Pancreas (tissue), 10 donors: ENCODE measurements at regions not wholly inside any gene's neighbourhood (a gene's known extent, or its start where the extent isn't known, plus 50 kb on each side); places are given as distances from the start of the nearest gene placed in this dataset.
"Not testable (repeated sequence)": the region's sequence is repeated elsewhere in the genome, so short reads cannot be mapped to it uniquely, and the experiment has no call there.

Source experiments
- ATAC-seq, 4 donors: fragments of 200-7000 bp; cut with Tn5 transposase; one replicate each; pipeline versions ENCODE4 v1.8.0 to v1.9.1; 2020; ENCODE audit warnings: mild to moderate bottlenecking in 4 of 4, moderate library complexity in 4 of 4
- DNase-seq, 6 donors: peaks; one replicate each; pipeline ENCODE4 v3.0.0-alpha.2; 2020
- FAIRE-seq: peaks from 2 replicates; lab custom pipeline; 2012; peaks lifted over from hg19 to GRCh38; lab: Jason Lieb, UNC
- H3K27ac ChIP-seq, 4 donors: fragments of 200-600 bp; sonication (generic); 1 replicate in 3 of 4; 2 replicates in 1 of 4; pipeline versions ENCODE4 v1.5.0 to v1.8.0; 2020
- H3K27me3 ChIP-seq, 4 donors: fragments of 200-600 bp; one replicate each; pipeline ENCODE4 v1.8.0; 2021
- H3K36me3 ChIP-seq, 3 donors: fragments of 200-600 bp; sonication (generic) in 1 of 3; one replicate each; pipeline versions ENCODE4 v1.5.0 to v1.8.0; 2020 to 2021
- H3K4me1 ChIP-seq, 3 donors: fragments of 200-600 bp; one replicate each; pipeline ENCODE4 v1.8.0; 2021
- H3K4me3 ChIP-seq, 4 donors: fragments of 200-600 bp; sonication (generic) in 2 of 4; one replicate each; pipeline versions ENCODE4 v1.5.0 to v1.8.0; 2020 to 2021
- H3K9me3 ChIP-seq, 4 donors: fragments of 200-600 bp; one replicate each; pipeline ENCODE4 v1.8.0; 2021
- WGBS, 2 donors: extraction: QIAGEN DNeasy Blood & Tissue Kit; methylation state at CpG; one replicate each; pipeline ENCODE4 v1.1.7; 2013; 5-methylcytosine and 5-hydroxymethylcytosine counted together
- intact Hi-C, 3 donors: fragments of 100-400 bp; cut with DNase I; formaldehyde crosslinking; loops; one replicate each; pipeline versions ENCODE4 v1.11.1 to v1.14.2; 2022
- donor health status: healthy with polysubstance abuse.
- donor health status: DM: no; HTN: no; CAD: no; lungs with moderate emphysema.
- donor health status: DM: no; HTN: no; CAD: no.
- donor health status: control.
- donor health status: control.
- donor health status: Bipolar disorder and iron deficiency.
- donor health status: DM: yes; HTN: yes; CAD: no.
- donor health status: DM: no; HTN: no; CAD: no.
- donor health status: DM: no; HTN: no; CAD: no.
- donor health status: DM: yes; HTN: yes; CAD: no.

GRCh38 chr9:61330342-61331092 is 140.7 kb downstream of the SPATA31A7 start:
- WGBS, 2 donors = 0 to 1% methylated on average over 5 to 45 of the region's 75 CpGs
- ATAC-seq, H3K27me3 ChIP-seq, H3K27ac ChIP-seq, intact Hi-C loops, H3K9me3 ChIP-seq, H3K36me3 ChIP-seq, FAIRE-seq, H3K4me1 ChIP-seq: not testable (repeated sequence)
- peak in 4 of 6 donors; percentile 1 to 63 (median 14) for DNase-seq
- peak overlapping the region in 1 of 4 donors; percentile 36 for H3K4me3 ChIP-seq

- H3K9me3 ChIP-seq, H3K4me1 ChIP-seq: not testable (repeated sequence)
These were observed 167.1 kb downstream of the SPATA31A7 start for GRCh38 chr9:61356936-61357335.

GRCh38 chr9:61374390-61374789 is 184.6 kb downstream of the SPATA31A7 start:
- H3K4me1 ChIP-seq, H3K27me3 ChIP-seq, H3K9me3 ChIP-seq, H3K4me3 ChIP-seq, DNase-seq, FAIRE-seq, H3K36me3 ChIP-seq, intact Hi-C loops, H3K27ac ChIP-seq, ATAC-seq: not testable (repeated sequence)
- WGBS, 2 donors = no CpG with 5 or more reads among the region's 1 CpG

More at GRCh38 chr9:61356936-61357335, 167.1 kb downstream of the SPATA31A7 start:
- DNase-seq, H3K27me3 ChIP-seq, H3K4me3 ChIP-seq, FAIRE-seq, H3K36me3 ChIP-seq, intact Hi-C loops, ATAC-seq, H3K27ac ChIP-seq: not testable (repeated sequence)
- 70% methylated on average over 1 of the region's 6 CpGs; no CpG with 5 or more reads in 1 of the 2 donors for WGBS, 2 donors

DNA sequence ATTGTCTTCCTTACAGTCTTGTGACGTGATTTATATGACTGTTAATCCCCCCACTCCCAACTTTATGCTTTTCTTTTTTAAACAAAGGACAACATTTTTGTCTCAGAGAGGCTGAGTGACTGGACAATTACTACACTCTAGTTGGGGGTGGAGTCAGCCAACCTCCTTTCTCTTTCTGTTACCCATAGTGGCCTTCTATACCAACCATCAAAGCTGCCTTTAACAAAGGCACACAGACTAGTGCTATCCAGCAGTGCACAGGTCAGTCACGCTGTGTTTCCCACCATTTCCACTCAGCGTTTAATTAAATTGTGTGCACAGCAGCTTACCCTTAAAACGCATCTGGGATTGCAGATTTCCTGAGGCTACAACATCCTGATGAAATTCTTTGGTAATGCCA is 186.3 kb downstream of the SPATA31A7 start:
- ATAC-seq, H3K9me3 ChIP-seq, H3K27ac ChIP-seq, intact Hi-C loops, H3K36me3 ChIP-seq, H3K4me1 ChIP-seq, H3K27me3 ChIP-seq, DNase-seq, FAIRE-seq, H3K4me3 ChIP-seq: not testable (repeated sequence)
- no CpG with 5 or more reads among the region's 4 CpGs for WGBS, 2 donors

- ATAC-seq, DNase-seq, H3K4me3 ChIP-seq, intact Hi-C loops, H3K27me3 ChIP-seq, H3K27ac ChIP-seq, H3K4me1 ChIP-seq, H3K36me3 ChIP-seq, H3K9me3 ChIP-seq, FAIRE-seq: not testable (repeated sequence)
- WGBS, 2 donors = 13 to 20% methylated on average over 1 of the region's 11 CpGs
These were observed 196.4 kb downstream of the SPATA31A7 start for GRCh38 chr9:61386035-61386815.

DNA sequence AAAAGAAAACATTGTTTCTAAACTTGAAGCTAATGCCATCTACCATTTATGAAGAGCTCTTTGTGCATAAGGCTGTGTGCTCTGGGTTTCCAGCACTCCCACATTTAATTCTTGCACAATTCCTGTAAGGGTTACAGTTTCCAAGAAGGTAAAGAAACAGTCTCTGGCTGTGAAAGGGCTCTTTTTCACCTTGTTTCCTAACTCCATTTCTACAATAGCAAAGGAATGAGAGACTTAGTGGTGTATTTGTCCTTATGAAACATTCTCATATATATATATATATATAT is 196.9 kb downstream of the SPATA31A7 start:
- ATAC-seq, intact Hi-C loops, H3K27me3 ChIP-seq, H3K36me3 ChIP-seq, H3K4me3 ChIP-seq, FAIRE-seq, H3K27ac ChIP-seq, H3K9me3 ChIP-seq, DNase-seq, H3K4me1 ChIP-seq: not testable (repeated sequence)

DNA sequence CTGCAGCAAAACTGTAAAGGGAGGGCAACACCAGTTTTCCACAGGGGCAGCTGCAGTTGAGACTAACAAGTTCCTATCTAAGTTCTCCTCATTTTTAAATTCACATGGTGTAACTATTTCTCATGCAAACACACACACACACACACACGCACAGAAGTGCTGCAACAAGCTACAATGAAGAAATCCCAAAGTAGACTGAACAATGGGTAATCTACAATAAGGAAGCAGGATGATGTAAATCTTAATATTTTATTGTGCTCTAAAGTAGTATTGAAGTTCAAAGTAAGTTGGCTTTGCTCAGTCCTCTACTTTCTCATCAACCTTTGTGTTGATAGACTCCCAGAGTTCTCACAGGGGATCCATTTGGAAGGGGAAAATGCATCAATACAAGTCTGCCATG is 212.9 kb downstream of the SPATA31A7 start:
- H3K9me3 ChIP-seq, H3K27ac ChIP-seq, H3K4me3 ChIP-seq, ATAC-seq, DNase-seq, intact Hi-C loops, H3K36me3 ChIP-seq, H3K27me3 ChIP-seq, H3K4me1 ChIP-seq, FAIRE-seq: not testable (repeated sequence)
- no CpG with 5 or more reads among the region's 1 CpG for WGBS, 2 donors

- H3K4me1 ChIP-seq, H3K9me3 ChIP-seq, ATAC-seq, H3K27ac ChIP-seq, H3K27me3 ChIP-seq, FAIRE-seq, H3K36me3 ChIP-seq, H3K4me3 ChIP-seq, intact Hi-C loops: not testable (repeated sequence)
- DNase-seq = peak in 1 of 6 donors; percentile 2
- WGBS, 2 donors = 79 to 83% methylated on average over 6 to 8 of the region's 12 CpGs
These were observed 222.2 kb downstream of the SPATA31A7 start for GRCh38 chr9:61411933-61412605.

GRCh38 chr9:61412738-61413137 is 222.9 kb downstream of the SPATA31A7 start:
- WGBS, 2 donors = 19% methylated on average over 2 of the region's 5 CpGs; no CpG with 5 or more reads in 1 of the 2 donors
- H3K9me3 ChIP-seq, H3K27me3 ChIP-seq, H3K27ac ChIP-seq, H3K4me3 ChIP-seq, ATAC-seq, H3K36me3 ChIP-seq, H3K4me1 ChIP-seq, FAIRE-seq, DNase-seq, intact Hi-C loops: not testable (repeated sequence)

GRCh38 chr9:61418174-61418573 is 228.3 kb downstream of the SPATA31A7 start:
- DNase-seq, H3K36me3 ChIP-seq, H3K27me3 ChIP-seq, FAIRE-seq, H3K4me3 ChIP-seq, H3K27ac ChIP-seq, H3K9me3 ChIP-seq, intact Hi-C loops, ATAC-seq, H3K4me1 ChIP-seq: not testable (repeated sequence)

- H3K4me1 ChIP-seq, H3K27ac ChIP-seq, H3K36me3 ChIP-seq, intact Hi-C loops, FAIRE-seq, DNase-seq, ATAC-seq, H3K4me3 ChIP-seq, H3K9me3 ChIP-seq, H3K27me3 ChIP-seq: not testable (repeated sequence)
- WGBS, 2 donors = no CpG with 5 or more reads among the region's 7 CpGs
These were observed 230.6 kb downstream of the SPATA31A7 start for GRCh38 chr9:61420267-61420958.
